ENCODE measurements at regions not wholly inside any gene's neighbourhood (a gene's known extent, or its start where the extent isn't known, plus 50 kb on each side); places are given as distances from the start of the nearest gene placed in this dataset.

- no peak for TF ChIP-seq CTCF (IDR thresholded peaks at IDR 0.05; ENCODE audit: insufficient read depth, low read depth, low read length, missing control alignments)
- DNase-seq (ENCODE audit: low read depth), result no peak
- H3K4me3 ChIP-seq (ENCODE audit: low read depth, low read length), result no peak overlapping the region
Observed at GRCh38 chr10:128725531-128725930, 599.3 kb upstream of the MKI67 start.

GRCh38 chr10:128727114-128727513 is 600.9 kb upstream of the MKI67 start:
- TF ChIP-seq CTCF (IDR thresholded peaks at IDR 0.05; ENCODE audit: insufficient read depth, low read depth, low read length, missing control alignments), result no peak
- DNase-seq (ENCODE audit: low read depth), result no peak
- H3K4me3 ChIP-seq (ENCODE audit: low read depth, low read length), result no peak overlapping the region

- no peak overlapping the region for H3K4me3 ChIP-seq (ENCODE audit: low read depth, low read length)
- DNase-seq (ENCODE audit: low read depth), result no peak
- TF ChIP-seq CTCF (IDR thresholded peaks at IDR 0.05; ENCODE audit: insufficient read depth, low read depth, low read length, missing control alignments), result no peak
Observed at GRCh38 chr10:128729910-128730420, 603.7 kb upstream of the MKI67 start.

- no peak for TF ChIP-seq CTCF (IDR thresholded peaks at IDR 0.05; ENCODE audit: insufficient read depth, low read depth, low read length, missing control alignments)
- no peak for DNase-seq (ENCODE audit: low read depth)
- H3K4me3 ChIP-seq (ENCODE audit: low read depth, low read length), result no peak overlapping the region
Observed at GRCh38 chr10:128730922-128731321, 604.7 kb upstream of the MKI67 start.

GRCh38 chr10:128734161-128734560 is 607.9 kb upstream of the MKI67 start:
- TF ChIP-seq CTCF (IDR thresholded peaks at IDR 0.05; ENCODE audit: insufficient read depth, low read depth, low read length, missing control alignments), result no peak
- H3K4me3 ChIP-seq (ENCODE audit: low read depth, low read length), result no peak overlapping the region
- DNase-seq (ENCODE audit: low read depth), result no peak

GRCh38 chr10:128734734-128735133 is 608.5 kb upstream of the MKI67 start:
- H3K4me3 ChIP-seq (ENCODE audit: low read depth, low read length), result no peak overlapping the region
- no peak for TF ChIP-seq CTCF (IDR thresholded peaks at IDR 0.05; ENCODE audit: insufficient read depth, low read depth, low read length, missing control alignments)
- no peak for DNase-seq (ENCODE audit: low read depth)

GRCh38 chr10:128735996-128736395 is 609.8 kb upstream of the MKI67 start:
- DNase-seq (ENCODE audit: low read depth), result no peak
- no peak overlapping the region for H3K4me3 ChIP-seq (ENCODE audit: low read depth, low read length)
- TF ChIP-seq CTCF (IDR thresholded peaks at IDR 0.05; ENCODE audit: insufficient read depth, low read depth, low read length, missing control alignments), result no peak

All from GM12865 (cell line).